ENCODE measurements at regions not wholly inside any gene's neighbourhood (a gene's known extent, or its start where the extent isn't known, plus 50 kb on each side); places are given as distances from the start of the nearest gene placed in this dataset.

GRCh38 chr12:25025951-25026490, 77.1 kb upstream of the BCAT1 start:
- no peak for TF ChIP-seq CTCF (IDR thresholded peaks at IDR 0.05 in 4 of 5, conservative IDR thresholded peaks at IDR 0.05 in 1 of 5)
- no peak for TF ChIP-seq POLR2A (IDR thresholded peaks at IDR 0.05)

All from gastrocnemius medialis (tissue), 4 donors.